ENCODE measurements at regions not wholly inside any gene's neighbourhood (a gene's known extent, or its start where the extent isn't known, plus 50 kb on each side); places are given as distances from the start of the nearest gene placed in this dataset.

- TF ChIP-seq, protein P1, sequence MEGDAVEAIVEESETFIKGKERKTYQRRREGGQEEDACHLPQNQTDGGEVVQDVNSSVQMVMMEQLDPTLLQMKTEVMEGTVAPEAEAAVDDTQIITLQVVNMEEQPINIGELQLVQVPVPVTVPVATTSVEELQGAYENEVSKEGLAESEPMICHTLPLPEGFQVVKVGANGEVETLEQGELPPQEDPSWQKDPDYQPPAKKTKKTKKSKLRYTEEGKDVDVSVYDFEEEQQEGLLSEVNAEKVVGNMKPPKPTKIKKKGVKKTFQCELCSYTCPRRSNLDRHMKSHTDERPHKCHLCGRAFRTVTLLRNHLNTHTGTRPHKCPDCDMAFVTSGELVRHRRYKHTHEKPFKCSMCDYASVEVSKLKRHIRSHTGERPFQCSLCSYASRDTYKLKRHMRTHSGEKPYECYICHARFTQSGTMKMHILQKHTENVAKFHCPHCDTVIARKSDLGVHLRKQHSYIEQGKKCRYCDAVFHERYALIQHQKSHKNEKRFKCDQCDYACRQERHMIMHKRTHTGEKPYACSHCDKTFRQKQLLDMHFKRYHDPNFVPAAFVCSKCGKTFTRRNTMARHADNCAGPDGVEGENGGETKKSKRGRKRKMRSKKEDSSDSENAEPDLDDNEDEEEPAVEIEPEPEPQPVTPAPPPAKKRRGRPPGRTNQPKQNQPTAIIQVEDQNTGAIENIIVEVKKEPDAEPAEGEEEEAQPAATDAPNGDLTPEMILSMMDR (IDR thresholded peaks at IDR 0.05): no peak
- no peak for TF ChIP-seq ZFX (IDR thresholded peaks at IDR 0.05; ENCODE audit: borderline replicate concordance)
- H3K27ac ChIP-seq: no peak overlapping the region
Measured at GRCh38 chr14:101024686-101025085, 121.2 kb upstream of the RTL1 start.

DNA sequence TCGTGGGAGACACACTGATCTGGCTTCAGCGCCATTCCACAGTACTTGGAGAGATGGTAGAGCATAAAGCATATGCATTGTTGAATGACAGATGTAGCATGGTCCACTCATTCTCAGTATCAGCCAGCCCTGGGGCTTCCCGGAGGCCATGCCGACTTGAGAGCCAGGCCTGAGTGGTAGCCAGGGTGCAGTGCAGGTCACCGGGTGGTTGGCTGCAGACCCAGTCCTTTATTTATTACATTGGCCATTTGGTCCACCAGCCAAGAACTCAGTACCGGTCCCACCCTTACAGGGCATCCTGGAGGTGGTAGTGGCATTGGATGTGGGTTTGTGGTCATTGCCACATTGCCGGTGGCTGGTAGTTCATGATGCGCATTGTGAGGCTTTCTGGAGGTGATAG lies 121.6 kb upstream of the RTL1 start:
- no peak for TF ChIP-seq ZFX (IDR thresholded peaks at IDR 0.05; ENCODE audit: borderline replicate concordance)
- TF ChIP-seq, protein P1 (IDR thresholded peaks at IDR 0.05): no peak
- H3K27ac ChIP-seq: no peak overlapping the region

- TF ChIP-seq, protein P1 (IDR thresholded peaks at IDR 0.05): no peak
- no peak for TF ChIP-seq ZFX (IDR thresholded peaks at IDR 0.05; ENCODE audit: borderline replicate concordance)
Measured at GRCh38 chr14:101025696-101026095, 122.2 kb upstream of the RTL1 start.

GRCh38 chr14:101026341-101026740 lies 122.8 kb upstream of the RTL1 start:
- no peak for TF ChIP-seq ZFX (IDR thresholded peaks at IDR 0.05; ENCODE audit: borderline replicate concordance)
- TF ChIP-seq, protein P1 (IDR thresholded peaks at IDR 0.05): no peak
- H3K27ac ChIP-seq: no peak overlapping the region

More at GRCh38 chr14:101025696-101026095, 122.2 kb upstream of the RTL1 start:
- no peak overlapping the region for H3K27ac ChIP-seq

DNA sequence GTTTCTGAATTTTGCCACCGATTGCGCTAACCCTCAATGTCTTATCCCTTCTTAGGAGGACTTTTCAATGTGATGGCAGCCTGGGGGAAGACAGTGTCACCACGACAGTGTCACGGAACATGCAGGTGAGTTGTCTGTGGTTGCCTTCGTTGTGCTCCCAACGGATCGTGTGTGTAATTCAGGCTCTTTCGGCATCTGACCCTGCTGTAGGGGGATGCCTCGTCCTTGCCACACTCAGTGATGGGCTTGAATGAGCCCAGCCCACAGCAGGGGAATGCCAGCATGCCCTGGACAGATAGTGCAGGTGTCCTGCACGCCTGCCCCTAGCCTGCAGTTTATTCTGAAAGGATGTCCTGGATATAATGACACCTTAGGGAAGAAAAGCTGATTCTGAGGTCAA lies 123.8 kb upstream of the RTL1 start:
- TF ChIP-seq, protein P1 (IDR thresholded peaks at IDR 0.05): no peak
- no peak for TF ChIP-seq ZFX (IDR thresholded peaks at IDR 0.05; ENCODE audit: borderline replicate concordance)
- no peak overlapping the region for H3K27ac ChIP-seq

- no peak for TF ChIP-seq ZFX (IDR thresholded peaks at IDR 0.05; ENCODE audit: borderline replicate concordance)
- TF ChIP-seq, protein P1 (IDR thresholded peaks at IDR 0.05): no peak
Measured at GRCh38 chr14:101027966-101028365, 124.4 kb upstream of the RTL1 start.

GRCh38 chr14:101028971-101029667 lies 125.6 kb upstream of the RTL1 start:
- no peak for TF ChIP-seq ZFX (IDR thresholded peaks at IDR 0.05; ENCODE audit: borderline replicate concordance)
- TF ChIP-seq, protein P1 (IDR thresholded peaks at IDR 0.05): no peak

More at GRCh38 chr14:101027966-101028365, 124.4 kb upstream of the RTL1 start:
- H3K27ac ChIP-seq: no peak overlapping the region

More at GRCh38 chr14:101028971-101029667, 125.6 kb upstream of the RTL1 start:
- no peak overlapping the region for H3K27ac ChIP-seq

Data from 22Rv1 (cell line).